GM12878 (cell line): ENCODE measurements at regions not wholly inside any gene's neighbourhood (a gene's known extent, or its start where the extent isn't known, plus 50 kb on each side); places are given as distances from the start of the nearest gene placed in this dataset.

Experiments used
- ATAC-seq: fragments of 200-7000 bp; cut with Tn5 transposase; 3 replicates; pipeline ENCODE4 v1.9.1; 2020; ENCODE audit warnings: mild to moderate bottlenecking, moderate library complexity
- BruUV-seq: library from RNA; stranded (reverse); fragments of 400-500 nt; replicated peaks from 2 replicates; lab custom pipeline; 2021; lab: Mats Ljungman, UMichigan
- CTCF ChIA-PET: fragments of 300-600 bp; sonication (Branson Sonifier 250); formaldehyde crosslinking; extraction: SDS; loops from one replicate; lab custom pipeline; 2021; ENCODE audit warnings: inconsistent platforms; lab: Yijun Ruan, JAX
- POLR2A ChIA-PET: fragments of 350-600 bp; formaldehyde crosslinking; extraction: SDS; loops from one replicate; lab custom pipeline; 2021; ENCODE audit warnings: inconsistent platforms; lab: Charles Lee
- RAD21 ChIA-PET: fragments of 300-600 bp; sonication (Branson Sonifier 250); formaldehyde crosslinking; loops from one replicate; lab custom pipeline; 2023; ENCODE audit warnings: antibody characterized with exemption; ENCODE audit not compliant: unreplicated experiment; lab: Charles Lee
- SMC1A ChIA-PET: fragments of 300-600 bp; sonication (Branson Sonifier 250); formaldehyde crosslinking; loops from one replicate; lab custom pipeline; 2023; ENCODE audit not compliant: unreplicated experiment, uncharacterized antibody; lab: Charles Lee
- DNase-seq: peaks from one replicate; pipeline ENCODE4 v3.0.0-alpha.2; 2011; ENCODE audit warnings: low read depth, low spot score
- FAIRE-seq: peaks from 3 replicates; lab custom pipeline; 2011; peaks lifted over from hg19 to GRCh38; lab: Jason Lieb, UNC
- H2AFZ ChIP-seq: 2 replicates; pipeline ENCODE4 v1.6.0; 2011; ENCODE audit warnings: low read depth, low read length, control low read depth; ENCODE audit not compliant: control insufficient read depth
- H3K27ac ChIP-seq: 2 replicates; pipeline ENCODE4 v1.5.1; 2011; ENCODE audit warnings: control low read depth; ENCODE audit not compliant: control insufficient read depth, insufficient read depth
- H3K27me3 ChIP-seq, 2 experiments: replicated peaks in 1 of 2; 2 replicates each; pipeline versions ENCODE4 v1.6.0 to v1.6.1; 2011; ENCODE audit warnings: low read length in 1 of 2; ENCODE audit not compliant: control insufficient read depth in 2 of 2, insufficient read depth in 2 of 2
- H3K36me3 ChIP-seq, 2 experiments: 2 replicates each; pipeline ENCODE4 v1.5.1; 2011; ENCODE audit warnings: low read length in 1 of 2; ENCODE audit not compliant: control insufficient read depth in 2 of 2, insufficient read depth in 2 of 2
- H3K4me1 ChIP-seq: 2 replicates; pipeline ENCODE4 v1.6.1; 2011; ENCODE audit warnings: mild to moderate bottlenecking, low read length, moderate library complexity, mixed read lengths; ENCODE audit not compliant: control insufficient read depth, insufficient read depth
- H3K4me2 ChIP-seq: 2 replicates; pipeline ENCODE4 v1.6.0; 2011; ENCODE audit warnings: control low read depth; ENCODE audit not compliant: control insufficient read depth, insufficient read depth
- H3K4me3 ChIP-seq: fragments of 200-600 bp; sonication (generic); 2 replicates; pipeline ENCODE4 v1.5.1; 2016
- H3K79me2 ChIP-seq: 2 replicates; pipeline ENCODE4 v1.6.0; 2011; ENCODE audit warnings: low read length; ENCODE audit not compliant: control insufficient read depth, insufficient read depth
- H3K9ac ChIP-seq: 2 replicates; pipeline ENCODE4 v1.8.0; 2011; ENCODE audit warnings: low read length, control low read depth, mixed read lengths; ENCODE audit not compliant: control insufficient read depth, insufficient read depth
- H3K9me3 ChIP-seq: replicated peaks from 3 replicates; pipeline ENCODE4 v1.5.1; 2011; ENCODE audit warnings: mild to moderate bottlenecking, low read length; ENCODE audit not compliant: control insufficient read depth, insufficient read depth
- H4K20me1 ChIP-seq: 2 replicates; pipeline ENCODE4 v1.6.0; 2011; ENCODE audit not compliant: control insufficient read depth, insufficient read depth
- CEBPB ChIP-seq, 2 experiments: fragments of 150-350 bp in 1 of 2; IDR thresholded peaks; 2 replicates each; pipeline ENCODE4 v1.6.1; 2012 to 2014; ENCODE audit warnings: low read depth in 2 of 2, low read length in 2 of 2, borderline replicate concordance in 1 of 2, inconsistent platforms in 1 of 2
- CHD1 ChIP-seq: IDR thresholded peaks from 2 replicates; pipeline ENCODE4 v1.6.1; 2012; ENCODE audit warnings: low read depth, low read length, improper control_type of control experiment
- E2F4 ChIP-seq: IDR thresholded peaks from 2 replicates; pipeline ENCODE4 v1.6.1; 2012; ENCODE audit warnings: low read depth, low read length, improper control_type of control experiment
- GATAD2B ChIP-seq: fragments of 450-650 bp; conservative IDR thresholded peaks from 2 replicates; pipeline ENCODE4 v1.6.1; 2017; ENCODE audit warnings: low read depth, mild to moderate bottlenecking, moderate library complexity
- HSF1 ChIP-seq: fragments of 150-350 bp; IDR thresholded peaks from 2 replicates; pipeline ENCODE4 v1.6.1; 2014; ENCODE audit warnings: mild to moderate bottlenecking, low read depth, low read length
- LARP7 ChIP-seq: fragments of 450-650 bp; IDR thresholded peaks from 2 replicates; pipeline ENCODE4 v1.6.1; 2017; ENCODE audit warnings: mild to moderate bottlenecking
- RELB ChIP-seq: fragments of 450-650 bp; IDR thresholded peaks from 2 replicates; pipeline ENCODE4 v1.6.1; 2017; ENCODE audit warnings: low read depth, mild to moderate bottlenecking, moderate library complexity
- REST ChIP-seq: IDR thresholded peaks from 2 replicates; pipeline ENCODE4 v1.6.1; 2012; ENCODE audit warnings: mild to moderate bottlenecking, low read depth, low read length
- RUNX3 ChIP-seq: IDR thresholded peaks from 2 replicates; pipeline ENCODE4 v1.6.1; 2012; ENCODE audit warnings: low read length, inconsistent platforms
- SIN3A ChIP-seq: IDR thresholded peaks from 2 replicates; pipeline ENCODE4 v1.6.1; 2012; ENCODE audit warnings: low read depth, low read length, improper control_type of control experiment
- SMAD1 ChIP-seq: fragments of 450-650 bp; IDR thresholded peaks from 2 replicates; pipeline ENCODE4 v1.6.1; 2018; ENCODE audit warnings: mild to moderate bottlenecking, low read depth; ENCODE audit not compliant: partially characterized antibody
- TAF1 ChIP-seq: IDR thresholded peaks from 2 replicates; pipeline ENCODE4 v1.6.1; 2011; ENCODE audit warnings: mild to moderate bottlenecking, low read depth, low read length, borderline replicate concordance
- USF2 ChIP-seq: IDR thresholded peaks from 2 replicates; pipeline ENCODE4 v1.6.1; 2011; ENCODE audit warnings: low read depth, low read length, improper control_type of control experiment, borderline replicate concordance
- YBX1 ChIP-seq: fragments of 450-650 bp; IDR thresholded peaks from 2 replicates; pipeline ENCODE4 v1.6.1; 2016; ENCODE audit warnings: antibody characterized with exemption
- ZNF207 ChIP-seq: fragments of 450-650 bp; IDR thresholded peaks from 2 replicates; pipeline ENCODE4 v1.6.1; 2014; ENCODE audit warnings: antibody characterized with exemption, mild to moderate bottlenecking, borderline replicate concordance
- WGBS: methylation state at CpG from one replicate; pipeline ENCODE4 v1.1.6; 2016; ENCODE audit warnings: low lambda C conversion rate; ENCODE audit not compliant: insufficient replicate concordance, insufficient coverage; ENCODE audit errors: missing lambda C conversion rate; 5-methylcytosine and 5-hydroxymethylcytosine counted together
- in situ Hi-C: fragments of 300-500 bp; cut with MboI; formaldehyde crosslinking; loops from 9 replicates; pipeline ENCODE4 v1.14.3; 2018; ENCODE audit warnings: mixed read lengths
- intact Hi-C: fragments of 100-400 bp; cut with micrococcal nuclease; formaldehyde crosslinking; loops from one replicate; pipeline ENCODE4 v1.14.2; 2022; ENCODE audit not compliant: unreplicated experiment

GRCh38 chr12:46886541-46887041, 60.8 kb upstream of the SLC38A4 start:
- FAIRE-seq (no peak), ATAC-seq (no peak)
- H3K36me3 ChIP-seq, result no peaks in the 10 kb centered on the region
- POLR2A ChIA-PET, result no interaction called here
- no peak overlapping the region for H3K4me2 ChIP-seq
- CTCF ChIA-PET, result interaction anchor here (0.9 kb wide), 1 partner anchor 58 kb away, joined by 3 read pairs; no protein-coding TSS in a partner anchor
- intact Hi-C loops (no loop called here), in situ Hi-C loops (no loop called here)
- no peak overlapping the region for H2AFZ ChIP-seq
- 0% methylated on average over 2 of the region's 2 CpGs for WGBS
- BruUV-seq, result no TSS peak
- H4K20me1 ChIP-seq, result no peaks in the 10 kb centered on the region
- RAD21 ChIA-PET, result no interaction called here
- no peaks in the 10 kb centered on the region for H3K4me1 ChIP-seq
- no peak overlapping the region for H3K9ac ChIP-seq
- no peaks in the 10 kb centered on the region for H3K9me3 ChIP-seq
- H3K27me3 ChIP-seq, result no peaks in the 10 kb centered on the region
- H3K4me3 ChIP-seq, result no peak overlapping the region
- H3K79me2 ChIP-seq, result no peaks in the 10 kb centered on the region
- TF ChIP-seq SMAD1 (no peak), USF2 (no peak), E2F4 (no peak), SIN3A (no peak), GATAD2B (no peak), CHD1 (no peak), CEBPB (IDR thresholded peaks at IDR 0.05; ENCODE audit: borderline replicate concordance in 1 of 2, low read depth in 2 of 2, low read length in 2 of 2) (no peak), HSF1 (no peak), TAF1 (no peak), REST (no peak), ZNF207 (no peak), LARP7 (no peak), RELB (no peak), YBX1 (no peak), RUNX3 (no peak)
- TF ChIP-seq, all 136 proteins: peak for 0
- no peak for DNase-seq
- H3K27ac ChIP-seq, result no peak overlapping the region
- SMC1A ChIA-PET, result interaction anchor here (1.0 to 1.8 kb wide), 2 partner anchors 12 to 49 kb away, joined by 3 to 4 read pairs; no protein-coding TSS in a partner anchor
